ENCODE measurements at regions not wholly inside any gene's neighbourhood (a gene's known extent, or its start where the extent isn't known, plus 50 kb on each side); places are given as distances from the start of the nearest gene placed in this dataset.
A peak's percentile ranks its signal among the peaks of the same experiment; 100 is the strongest.
"Not testable (repeated sequence)": the region's sequence is repeated elsewhere in the genome, so short reads cannot be mapped to it uniquely, and the experiment has no call there.

GRCh38 chr5:56422076-56422762 lies 189.1 kb upstream of the ANKRD55 start:
- DNase-seq (ENCODE audit: low read depth in 3 of 3), result no peak

GRCh38 chr5:56421246-56422075 lies 188.3 kb upstream of the ANKRD55 start:
- no peak for DNase-seq (ENCODE audit: low read depth in 3 of 3)

- DNase-seq (ENCODE audit: low read depth in 3 of 3), result no peak
Measured at GRCh38 chr5:56420323-56420722, 187.2 kb upstream of the ANKRD55 start.

GRCh38 chr5:56419667-56420066 lies 186.5 kb upstream of the ANKRD55 start:
- DNase-seq (ENCODE audit: low read depth in 3 of 3), result no peak

GRCh38 chr5:56415356-56415765 lies 182.2 kb upstream of the ANKRD55 start:
- DNase-seq (ENCODE audit: low read depth in 3 of 3), result no peak

- no peak for DNase-seq (ENCODE audit: low read depth in 3 of 3)
Measured at GRCh38 chr5:56414066-56414465, 180.9 kb upstream of the ANKRD55 start.

- no peak for DNase-seq (ENCODE audit: low read depth in 3 of 3)
Measured at GRCh38 chr5:56413546-56413945, 180.4 kb upstream of the ANKRD55 start.

GRCh38 chr5:56412601-56413379 lies 179.7 kb upstream of the ANKRD55 start:
- peak in 1 of 3 experiments; percentile 11 for DNase-seq (ENCODE audit: low read depth in 3 of 3)

GRCh38 chr5:56410696-56411095 lies 177.6 kb upstream of the ANKRD55 start:
- DNase-seq (ENCODE audit: low read depth in 3 of 3), result no peak

GRCh38 chr5:56409331-56410190 lies 176.4 kb upstream of the ANKRD55 start:
- DNase-seq (ENCODE audit: low read depth in 3 of 3), result no peak

- DNase-seq (ENCODE audit: low read depth in 3 of 3), result no peak
Measured at GRCh38 chr5:56406838-56407237, 173.7 kb upstream of the ANKRD55 start.

- no peak for DNase-seq (ENCODE audit: low read depth in 3 of 3)
Measured at GRCh38 chr5:56406221-56406620, 173.1 kb upstream of the ANKRD55 start.

GRCh38 chr5:56405116-56405908 lies 172.2 kb upstream of the ANKRD55 start:
- DNase-seq (ENCODE audit: low read depth in 3 of 3), result no peak

GRCh38 chr5:56402266-56403220 lies 169.4 kb upstream of the ANKRD55 start:
- no peak for DNase-seq (ENCODE audit: low read depth in 3 of 3)

- DNase-seq (ENCODE audit: low read depth in 3 of 3), result not testable (repeated sequence)
Measured at GRCh38 chr5:56397796-56398195, 164.7 kb upstream of the ANKRD55 start.

- DNase-seq (ENCODE audit: low read depth in 3 of 3), result no peak
Measured at GRCh38 chr5:56396634-56397033, 163.5 kb upstream of the ANKRD55 start.

- DNase-seq (ENCODE audit: low read depth in 3 of 3), result no peak
Measured at GRCh38 chr5:56389261-56389660, 156.1 kb upstream of the ANKRD55 start.

- DNase-seq (ENCODE audit: low read depth in 3 of 3), result no peak
Measured at GRCh38 chr5:56388229-56388985, 155.3 kb upstream of the ANKRD55 start.

- no peak for DNase-seq (ENCODE audit: low read depth in 3 of 3)
Measured at GRCh38 chr5:56386046-56386445, 152.9 kb upstream of the ANKRD55 start.
